ENCODE measurements at regions not wholly inside any gene's neighbourhood (a gene's known extent, or its start where the extent isn't known, plus 50 kb on each side); places are given as distances from the start of the nearest gene placed in this dataset.

GRCh38 chr10:121222842-121223241, 371.7 kb downstream of the WDR11 start:
- DNase-seq (ENCODE audit: low read depth) = no peak

DNA sequence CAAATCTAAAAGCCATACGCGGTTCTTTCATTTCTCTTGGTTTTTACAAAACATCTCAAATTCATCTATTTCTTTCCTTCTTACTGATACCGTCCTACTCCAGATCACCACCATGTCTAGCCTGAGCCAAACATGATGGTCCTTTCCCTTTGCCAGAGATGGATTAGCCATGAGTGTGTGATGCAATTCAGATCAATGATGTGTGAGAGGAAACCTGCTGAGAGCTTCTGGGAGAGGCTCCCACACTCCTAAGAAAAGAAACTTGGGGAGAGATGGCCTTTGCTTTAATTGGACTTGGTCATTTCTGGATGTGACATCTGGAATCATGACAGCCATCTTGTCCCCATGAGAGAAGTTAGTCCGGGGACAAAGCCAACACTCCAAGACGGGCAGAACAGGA, 367.2 kb downstream of the FGFR2 start:
- DNase-seq (ENCODE audit: low read depth) = no peak

DNA sequence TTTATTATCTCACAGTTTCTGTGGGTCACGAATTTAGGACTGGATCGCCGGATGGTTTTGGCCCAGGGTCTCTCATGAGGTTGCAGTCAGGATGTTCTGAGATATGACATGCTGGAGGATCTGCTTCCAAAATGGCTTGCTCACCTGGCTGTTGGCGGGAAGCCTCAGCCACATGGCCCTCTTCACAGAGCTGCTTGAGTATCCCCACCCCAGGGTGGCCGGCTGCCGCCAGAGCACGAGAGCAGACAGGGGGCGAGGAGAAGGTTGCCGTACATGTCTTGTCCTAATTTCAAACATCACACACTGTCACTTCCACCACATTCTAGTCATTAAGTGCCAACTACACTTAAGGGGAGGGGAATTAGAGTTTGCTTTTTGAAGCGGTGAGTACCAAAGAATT, 365.8 kb downstream of the FGFR2 start:
- no peak for DNase-seq (ENCODE audit: low read depth)

GRCh38 chr10:121235692-121236091, 362.6 kb downstream of the FGFR2 start:
- no peak for DNase-seq (ENCODE audit: low read depth)

DNA sequence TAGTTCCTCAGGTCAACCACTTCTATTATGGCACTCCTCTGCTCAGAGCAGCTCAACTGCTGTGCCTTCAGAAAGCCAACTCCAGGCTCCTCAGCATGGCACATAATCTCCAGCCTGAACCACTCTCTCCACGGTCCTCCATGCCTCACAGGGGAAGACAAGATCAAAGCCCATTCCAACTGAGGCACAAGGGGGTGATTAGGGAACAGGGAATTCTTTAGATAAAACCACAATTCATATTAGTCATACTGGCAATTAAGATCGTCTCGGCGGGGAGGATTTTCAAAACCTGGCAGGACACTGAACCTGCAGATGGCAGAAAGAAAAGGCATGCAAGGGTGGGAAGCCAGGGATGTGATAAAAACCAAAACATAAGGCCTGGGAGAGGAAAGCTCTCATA, 361.6 kb downstream of the FGFR2 start:
- DNase-seq (ENCODE audit: low read depth) = no peak

DNA sequence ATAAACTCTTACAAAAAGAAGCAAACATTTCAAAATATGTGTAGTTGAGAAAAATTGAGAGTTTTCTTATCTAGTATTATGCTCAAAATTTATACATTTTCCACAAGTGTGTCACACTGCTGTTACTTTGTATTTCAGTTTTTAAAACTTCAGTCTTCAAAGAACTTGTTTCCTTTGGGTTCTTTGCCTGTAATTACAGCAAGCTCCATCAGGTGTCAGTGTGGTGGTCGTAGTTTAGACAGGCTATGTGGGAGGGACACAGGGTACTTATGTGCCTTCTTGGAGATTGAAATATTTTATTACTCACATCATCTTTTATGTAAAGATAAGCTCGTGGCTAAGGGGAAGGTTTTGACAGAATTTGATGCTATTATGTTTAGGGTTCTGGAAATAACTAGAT, 360.5 kb downstream of the FGFR2 start:
- no peak for DNase-seq (ENCODE audit: low read depth)

- DNase-seq (ENCODE audit: low read depth) = no peak
Measured at GRCh38 chr10:121240011-121240410, 358.2 kb downstream of the FGFR2 start.

GRCh38 chr10:121240556-121240955, 357.7 kb downstream of the FGFR2 start:
- no peak for DNase-seq (ENCODE audit: low read depth)

GRCh38 chr10:121241337-121241736, 356.9 kb downstream of the FGFR2 start:
- DNase-seq (ENCODE audit: low read depth) = no peak

- no peak for DNase-seq (ENCODE audit: low read depth)
Measured at GRCh38 chr10:121242741-121243608, 355.3 kb downstream of the FGFR2 start.

- no peak for DNase-seq (ENCODE audit: low read depth)
Measured at GRCh38 chr10:121243609-121244241, 354.5 kb downstream of the FGFR2 start.

DNA sequence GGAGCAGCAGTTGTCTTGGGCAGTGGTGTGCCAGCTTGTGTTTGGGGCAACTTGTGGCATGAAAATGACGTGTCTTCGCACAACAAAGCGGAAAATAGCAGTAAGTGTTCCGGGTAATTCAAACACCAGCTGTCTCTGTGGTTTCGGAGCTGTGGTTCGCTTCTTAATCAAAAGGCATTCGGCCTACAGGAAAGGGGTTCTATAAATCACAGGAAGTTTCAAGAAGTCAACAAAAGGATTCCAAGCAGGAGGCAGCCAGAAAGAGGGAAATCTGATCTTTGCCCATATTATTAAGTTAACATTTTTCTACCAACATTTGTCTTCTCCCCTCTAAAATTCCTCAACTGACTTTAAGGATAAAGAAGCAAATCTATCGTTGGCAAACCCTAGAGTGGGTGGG, 353.4 kb downstream of the FGFR2 start:
- DNase-seq (ENCODE audit: low read depth) = peak; percentile 53

GRCh38 chr10:121245754-121246153, 352.5 kb downstream of the FGFR2 start:
- no peak for DNase-seq (ENCODE audit: low read depth)

GRCh38 chr10:121248266-121248665, 350.0 kb downstream of the FGFR2 start:
- no peak for DNase-seq (ENCODE audit: low read depth)

- DNase-seq (ENCODE audit: low read depth) = no peak
Measured at GRCh38 chr10:121250995-121251764, 347.1 kb downstream of the FGFR2 start.

DNA sequence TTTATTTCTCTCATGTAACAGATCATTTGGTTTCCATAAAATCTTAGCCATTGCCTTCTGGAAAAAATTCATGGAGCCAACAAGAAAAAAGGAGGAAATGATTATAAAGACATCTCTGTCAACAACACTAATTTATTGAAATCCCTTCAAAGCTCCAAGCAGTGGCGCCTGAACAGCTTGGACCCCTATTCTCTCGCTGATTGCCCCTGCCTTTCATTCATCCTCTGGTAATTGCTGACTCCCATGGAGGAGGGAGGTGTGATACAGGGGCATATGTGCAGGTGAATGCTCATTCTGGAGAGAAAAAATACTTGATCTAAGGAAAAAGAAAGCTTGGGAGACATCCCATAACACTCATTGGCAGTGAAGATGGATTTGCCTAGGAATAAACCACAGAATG, 345.5 kb downstream of the FGFR2 start:
- no peak for DNase-seq (ENCODE audit: low read depth)

DNA sequence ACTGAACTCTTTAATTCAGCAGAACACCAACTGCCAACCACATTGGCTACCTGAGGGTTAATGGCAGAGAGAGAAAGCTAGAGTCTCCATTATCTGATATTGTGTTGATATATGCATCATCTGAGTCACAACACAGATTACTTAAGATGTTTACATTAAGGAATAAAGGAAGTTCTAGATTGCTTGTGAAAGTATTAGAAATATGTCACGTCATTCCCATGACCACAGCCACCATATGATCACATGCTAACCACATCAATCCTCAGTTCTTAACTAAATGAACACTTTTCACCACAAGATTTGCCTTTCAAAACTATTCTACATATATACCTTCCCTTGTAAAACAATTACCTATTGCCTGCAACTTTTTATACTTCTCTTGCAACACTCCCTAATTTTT, 337.9 kb downstream of the FGFR2 start:
- DNase-seq (ENCODE audit: low read depth) = no peak

- DNase-seq (ENCODE audit: low read depth) = no peak
Measured at GRCh38 chr10:121261665-121262064, 336.6 kb downstream of the FGFR2 start.

DNA sequence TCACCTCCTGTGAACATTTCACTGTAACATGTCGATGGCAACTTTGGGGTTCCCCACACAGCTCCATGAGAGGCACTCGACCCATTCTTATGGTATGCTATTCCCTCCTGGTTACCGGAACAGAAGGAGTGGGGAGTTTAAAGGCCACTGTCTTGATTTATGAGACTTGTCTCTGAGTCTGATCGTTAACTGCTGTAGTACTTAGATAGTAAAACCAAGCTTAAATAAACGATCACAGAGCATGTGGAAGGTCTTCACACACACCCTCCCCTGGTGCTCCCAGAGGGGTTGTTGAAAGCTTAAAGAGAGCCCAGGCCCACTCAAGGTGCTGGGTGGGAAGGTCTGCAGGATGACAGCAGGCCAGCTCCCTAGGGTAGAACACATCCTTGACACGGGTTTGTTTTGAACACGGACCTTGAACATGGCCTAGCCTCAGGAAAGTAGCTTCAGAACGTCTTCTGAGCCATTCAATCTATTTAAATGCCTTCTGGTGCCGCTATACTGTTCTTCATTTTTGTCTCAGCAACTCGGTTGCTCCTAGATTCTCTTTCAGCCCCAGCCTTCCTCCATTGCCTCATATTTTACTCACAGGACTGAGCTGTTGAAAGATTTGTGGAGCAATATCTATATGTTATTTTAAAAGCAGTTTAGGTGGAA, 335.3 kb downstream of the FGFR2 start:
- no peak for DNase-seq (ENCODE audit: low read depth)

GRCh38 chr10:121263431-121263783, 334.8 kb downstream of the FGFR2 start:
- DNase-seq (ENCODE audit: low read depth) = no peak

DNA sequence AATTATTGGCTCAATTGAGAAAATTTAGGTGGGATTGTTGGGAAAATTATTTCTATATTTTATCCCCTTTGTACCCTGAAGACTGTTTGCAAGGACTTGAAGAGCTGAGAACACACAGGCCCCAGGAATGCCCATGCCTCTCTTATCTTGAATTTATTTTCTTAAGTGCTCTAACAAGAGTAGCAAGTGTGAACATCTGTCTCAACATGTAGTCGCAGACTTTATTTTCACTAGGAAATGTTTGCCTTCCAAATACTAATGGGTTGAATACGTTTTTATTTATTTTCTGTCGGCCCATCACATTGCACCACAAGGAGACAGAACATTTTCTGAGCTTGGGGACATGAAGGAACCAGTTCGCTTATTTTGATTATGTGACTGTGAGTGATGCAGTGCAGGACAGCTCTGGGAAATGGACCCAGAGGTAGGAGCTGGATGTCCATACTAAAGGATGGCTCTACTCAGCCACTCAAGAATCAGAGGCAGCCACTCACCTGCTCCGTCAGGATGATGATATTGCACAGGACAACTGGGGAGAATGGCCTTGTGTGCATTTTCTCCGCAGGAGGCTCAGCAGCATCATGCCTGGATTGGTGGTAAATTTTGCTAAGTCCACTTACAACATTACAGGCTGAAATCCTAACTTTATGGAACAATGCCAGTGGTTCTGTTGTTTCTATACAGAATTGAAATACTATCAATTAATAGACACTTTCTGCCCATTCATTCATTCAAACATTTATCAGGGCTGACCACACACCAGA, 332.7 kb downstream of the FGFR2 start:
- DNase-seq (ENCODE audit: low read depth) = no peak
